Esophagus muscularis mucosa (tissue), 4 donors: ENCODE measurements at regions not wholly inside any gene's neighbourhood (a gene's known extent, or its start where the extent isn't known, plus 50 kb on each side); places are given as distances from the start of the nearest gene placed in this dataset.

Experiments
- CTCF ChIP-seq, 3 experiments: fragments of 200-600 bp in 2 of 3; fragments of 450-650 bp in 1 of 3; sonication (generic) in 2 of 3; IDR thresholded peaks; one replicate each; pipeline ENCODE4 v1.5.1; 2017 to 2019; ENCODE audit warnings: antibody characterized with exemption in 3 of 3, mild to moderate bottlenecking in 2 of 3, moderate library complexity in 1 of 3
- EP300 ChIP-seq: sonication (generic); formaldehyde crosslinking; IDR thresholded peaks from one replicate; pipeline ENCODE4 v1.6.1; 2017; ENCODE audit warnings: antibody characterized with exemption
- POLR2A ChIP-seq: fragments of 450-650 bp; IDR thresholded peaks from one replicate; pipeline ENCODE4 v1.6.1; 2017; ENCODE audit warnings: antibody characterized with exemption, moderate library complexity, mild to moderate bottlenecking, low read depth

GRCh38 chr2:122182616-122183355 is 427.3 kb downstream of the TSN start:
- TF ChIP-seq CTCF (IDR thresholded peaks at IDR 0.05) (no peak), EP300 (no peak), POLR2A (no peak)
